ENCODE measurements at regions not wholly inside any gene's neighbourhood (a gene's known extent, or its start where the extent isn't known, plus 50 kb on each side); places are given as distances from the start of the nearest gene placed in this dataset.

DNA sequence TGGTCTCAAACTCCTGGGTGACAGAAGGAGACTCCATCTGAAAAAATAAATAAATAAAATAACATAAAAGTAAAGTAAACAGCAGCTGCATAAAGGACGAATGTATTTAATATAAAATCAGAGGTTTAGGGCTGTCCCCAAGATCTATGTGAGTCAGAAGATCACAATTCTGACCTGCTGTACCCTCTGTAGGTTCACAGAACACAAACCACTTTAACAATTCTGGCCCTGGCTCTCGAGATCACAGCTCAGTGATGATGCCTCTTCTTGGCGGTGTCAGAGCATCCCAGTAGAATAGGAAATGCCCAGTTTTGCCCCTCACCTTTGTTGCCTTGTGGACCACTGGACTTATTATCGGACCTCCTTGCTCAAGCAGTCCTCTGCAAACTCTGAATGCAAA is 380.9 kb downstream of the TLE1 start:
- CTCF ChIA-PET (ENCODE audit: partially characterized antibody): no interaction called here
- H3K14ac ChIP-seq (ENCODE audit: insufficient read length): no peak overlapping the region
- no peaks in the 10 kb centered on the region for H3K36me3 ChIP-seq (ENCODE audit: control insufficient read depth in 2 of 4, insufficient read depth in 4 of 4, low read length in 3 of 4)
- H3K23ac ChIP-seq (ENCODE audit: insufficient read length): no peak overlapping the region
- no peaks in the 10 kb centered on the region for H3K79me1 ChIP-seq (ENCODE audit: low read depth, low read length)
- H3K4ac ChIP-seq (replicated peaks; ENCODE audit: insufficient read length, low read depth, low read length): no peak overlapping the region
- TF ChIP-seq SIN3A (conservative IDR thresholded peaks at IDR 0.05 in 1 of 2, IDR thresholded peaks at IDR 0.05 in 1 of 2; ENCODE audit: low read depth in 1 of 2, low read length in 2 of 2): no peak
- TF ChIP-seq CHD2 (IDR thresholded peaks at IDR 0.05; ENCODE audit: low read length): no peak
- TF ChIP-seq, protein P1, sequence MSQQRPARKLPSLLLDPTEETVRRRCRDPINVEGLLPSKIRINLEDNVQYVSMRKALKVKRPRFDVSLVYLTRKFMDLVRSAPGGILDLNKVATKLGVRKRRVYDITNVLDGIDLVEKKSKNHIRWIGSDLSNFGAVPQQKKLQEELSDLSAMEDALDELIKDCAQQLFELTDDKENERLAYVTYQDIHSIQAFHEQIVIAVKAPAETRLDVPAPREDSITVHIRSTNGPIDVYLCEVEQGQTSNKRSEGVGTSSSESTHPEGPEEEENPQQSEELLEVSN (IDR thresholded peaks at IDR 0.05): no peak
- TF ChIP-seq KDM4A (IDR thresholded peaks at IDR 0.05; ENCODE audit: low read depth, low read length, severe bottlenecking): no peak
- no peak for TF ChIP-seq GTF2F1 (IDR thresholded peaks at IDR 0.05; ENCODE audit: borderline replicate concordance, low read depth, low read length)
- no peak for TF ChIP-seq SUZ12 (IDR thresholded peaks at IDR 0.05; ENCODE audit: low read length)
- no peak for TF ChIP-seq CTBP2 (IDR thresholded peaks at IDR 0.05; ENCODE audit: borderline replicate concordance, insufficient read depth, insufficient read length, low read length)
- TF ChIP-seq RXRA (IDR thresholded peaks at IDR 0.05; ENCODE audit: insufficient read depth, low read depth, low read length): no peak
- H3K9me3 ChIP-seq (ENCODE audit: insufficient read depth in 2 of 2, low read depth in 1 of 2, low read length in 1 of 2): peaks cover 4% of the 10 kb centered on the region in 2 experiments; a peak in 3 of 4 replicates
- no peaks in the 10 kb centered on the region for H4K20me1 ChIP-seq (replicated peaks in 1 of 2; ENCODE audit: control insufficient read depth in 1 of 2, insufficient read depth in 2 of 2, low read length in 2 of 2)
- DNase-seq (ENCODE audit: low read depth in 1 of 2, low spot score in 2 of 2) (no peak), FAIRE-seq (no peak)
- H2BK5ac ChIP-seq (ENCODE audit: low read depth, low read length): no peak overlapping the region
- no peak overlapping the region for H4K91ac ChIP-seq (replicated peaks; ENCODE audit: insufficient read length, low read length)
- H2BK120ac ChIP-seq (replicated peaks; ENCODE audit: low read depth, low read length): no peak overlapping the region
- H3K4me3 ChIP-seq (ENCODE audit: extremely low read depth in 1 of 4, insufficient read depth in 2 of 4, low read depth in 3 of 4, low read length in 4 of 4): no peak overlapping the region
- H3K18ac ChIP-seq (ENCODE audit: extremely low read depth, low read length): no peak overlapping the region
- no peak overlapping the region for H2BK15ac ChIP-seq (ENCODE audit: low read length)
- H2BK20ac ChIP-seq (ENCODE audit: low read length): no peak overlapping the region
- no peak overlapping the region for H4K8ac ChIP-seq (ENCODE audit: extremely low read depth, insufficient read depth, low read length)
- no peak overlapping the region for H3K9ac ChIP-seq (replicated peaks in 1 of 4; ENCODE audit: extremely low read depth in 1 of 4, low read depth in 3 of 4, low read length in 3 of 4)
- no peak overlapping the region for H3K27ac ChIP-seq (ENCODE audit: low read depth, low read length)
- no peaks in the 10 kb centered on the region for H3K4me1 ChIP-seq (replicated peaks in 1 of 4; ENCODE audit: control insufficient read depth in 3 of 4, insufficient read depth in 4 of 4, low read length in 3 of 4)
- no peaks in the 10 kb centered on the region for H3K79me2 ChIP-seq (ENCODE audit: control insufficient read depth in 1 of 2, insufficient read depth in 2 of 2, low read length in 2 of 2)
- no peak overlapping the region for H2BK12ac ChIP-seq (ENCODE audit: low read depth, low read length)
- no peaks in the 10 kb centered on the region for H3K27me3 ChIP-seq (replicated peaks in 1 of 4; ENCODE audit: control insufficient read depth in 3 of 4, extremely low read depth in 1 of 4, insufficient read depth in 3 of 4, low read length in 3 of 4)
- H3K4me2 ChIP-seq (ENCODE audit: insufficient read depth in 1 of 2, low read depth in 2 of 2, low read length in 2 of 2): no peak overlapping the region
- H3K56ac ChIP-seq (replicated peaks; ENCODE audit: insufficient read length, low read depth, low read length): no peak overlapping the region
- no peak overlapping the region for H4K5ac ChIP-seq (ENCODE audit: insufficient read length, low read depth, low read length)
- POLR2A ChIA-PET (ENCODE audit: partially characterized antibody): no interaction called here
- H3K23me2 ChIP-seq (ENCODE audit: low read depth, low read length): no peaks in the 10 kb centered on the region
- no peak overlapping the region for H2AFZ ChIP-seq (ENCODE audit: low read length)
- H2AK5ac ChIP-seq (ENCODE audit: low read depth, low read length): no peak overlapping the region
- 95% methylated on average over 4 of the region's 4 CpGs; no CpG with 5 or more reads in 1 of the 2 experiments for WGBS, 2 experiments (ENCODE audit: extremely low coverage in 1 of 2, insufficient coverage in 1 of 2, insufficient read length in 1 of 2, insufficient replicate concordance in 2 of 2, low coverage in 1 of 2, low lambda C conversion rate in 2 of 2, missing lambda C conversion rate in 1 of 2)
